ENCODE measurements at regions not wholly inside any gene's neighbourhood (a gene's known extent, or its start where the extent isn't known, plus 50 kb on each side); places are given as distances from the start of the nearest gene placed in this dataset.

DNA sequence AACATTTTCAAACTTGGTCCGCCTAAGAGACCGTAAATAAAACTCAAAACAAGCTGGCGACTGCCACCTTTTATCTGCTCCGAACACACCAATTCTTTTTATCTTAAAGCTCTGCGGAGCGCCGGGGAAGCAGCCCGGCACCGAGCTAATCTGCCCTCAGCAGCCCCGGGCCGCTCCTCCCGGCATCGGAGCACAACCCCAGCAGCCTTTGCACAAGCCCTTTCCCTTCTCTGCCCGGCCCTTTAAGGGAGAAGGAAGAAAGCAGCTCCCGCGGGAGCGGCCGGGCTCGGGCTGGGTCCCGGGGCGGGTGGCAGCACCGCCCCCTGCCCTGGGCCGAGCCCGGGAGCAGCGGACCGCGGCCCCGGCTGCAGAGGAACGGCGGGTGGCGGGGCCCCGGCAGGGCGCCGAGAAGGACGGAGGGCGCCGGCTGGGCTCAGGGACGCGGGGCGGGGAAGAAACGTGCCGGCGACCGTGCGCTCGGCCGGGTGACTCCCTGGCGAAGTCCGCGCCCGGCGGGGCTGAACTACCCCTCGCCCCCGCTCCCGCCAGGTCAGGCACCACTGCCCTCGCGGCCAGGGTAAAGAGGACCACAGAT, 133.6 kb upstream of the C11orf58 start:
- no peak for TF ChIP-seq EZH2 (IDR thresholded peaks at IDR 0.05; ENCODE audit: insufficient read depth, poor library complexity, severe bottlenecking)
- peak; percentile 91 for TF ChIP-seq EZH2phosphoT487 (IDR thresholded peaks at IDR 0.05; ENCODE audit: insufficient read depth, low read depth)
